NCI-H128 (cell line): ENCODE measurements at regions not wholly inside any gene's neighbourhood (a gene's known extent, or its start where the extent isn't known, plus 50 kb on each side); places are given as distances from the start of the nearest gene placed in this dataset.

Experiments used
- DNase-seq: peaks from one replicate; lab custom pipeline; 2025; ENCODE audit not compliant: unreplicated experiment; lab: John Stamatoyannopoulos, UW

GRCh38 chr15:70314688-70315087 is 217.0 kb upstream of the TLE3 start:
- DNase-seq = no peak

- DNase-seq = no peak
Measured at GRCh38 chr15:70314018-70314354, 216.3 kb upstream of the TLE3 start.

DNA sequence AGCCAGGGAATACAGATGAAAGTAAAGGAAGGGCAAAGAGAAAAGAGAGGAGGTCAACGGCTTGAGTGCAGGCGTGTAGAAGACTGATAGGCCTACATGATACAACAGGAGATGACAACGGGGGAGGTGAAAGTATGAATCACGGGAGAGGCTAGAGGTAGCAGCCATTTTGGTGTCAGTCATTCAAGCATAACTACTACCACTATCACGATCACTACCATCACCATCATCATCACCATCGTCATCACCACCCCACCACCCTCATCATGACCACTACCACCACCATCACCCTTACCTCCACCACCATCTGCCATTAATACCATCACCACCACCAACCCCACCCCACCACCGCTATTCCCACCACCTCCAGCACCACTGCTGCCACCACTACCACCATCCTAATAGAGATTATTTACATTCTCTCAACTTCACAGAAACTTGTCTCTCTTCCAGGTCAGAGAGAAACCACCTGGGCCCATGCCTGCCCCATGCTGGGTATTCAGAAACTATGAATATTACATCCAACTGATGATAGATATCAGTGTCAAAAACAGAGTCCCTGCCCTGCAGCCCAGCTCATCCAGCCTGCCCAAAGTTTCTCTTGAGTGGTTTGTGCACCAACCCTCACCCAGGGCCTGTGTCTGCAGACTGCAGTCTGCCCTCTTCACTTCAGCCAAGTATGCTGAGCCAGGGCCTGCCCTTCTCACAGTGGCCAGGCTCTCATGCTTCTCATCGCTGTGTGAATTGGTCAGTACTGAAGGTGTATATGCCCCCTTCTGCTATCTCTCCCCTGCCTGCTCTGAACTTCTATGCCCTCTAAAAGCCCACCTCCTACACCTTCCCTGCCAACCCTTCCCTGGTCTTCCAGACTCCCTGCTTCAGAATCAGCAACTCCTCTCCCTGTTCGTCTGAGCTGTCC is 215.6 kb upstream of the TLE3 start:
- no peak for DNase-seq

DNA sequence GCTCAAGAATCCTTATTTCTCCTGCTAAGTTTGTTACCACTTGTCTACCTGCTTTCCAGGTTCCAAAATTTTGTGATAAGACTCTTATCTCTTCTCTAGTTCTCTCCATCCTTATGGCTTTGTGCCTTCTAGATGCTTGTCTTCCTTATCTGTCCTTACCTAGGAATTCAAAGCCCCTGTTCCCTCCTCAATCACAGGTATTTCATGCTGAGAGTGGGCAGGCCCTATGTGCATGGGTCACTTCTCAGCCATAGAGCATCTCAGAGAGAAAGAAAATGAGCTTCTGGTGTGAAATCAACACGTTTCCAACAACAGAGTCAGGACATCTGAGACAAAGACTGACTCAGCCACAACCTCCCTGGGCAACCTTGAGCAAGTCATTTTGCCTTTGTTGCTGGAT is 214.1 kb upstream of the TLE3 start:
- DNase-seq = no peak

DNA sequence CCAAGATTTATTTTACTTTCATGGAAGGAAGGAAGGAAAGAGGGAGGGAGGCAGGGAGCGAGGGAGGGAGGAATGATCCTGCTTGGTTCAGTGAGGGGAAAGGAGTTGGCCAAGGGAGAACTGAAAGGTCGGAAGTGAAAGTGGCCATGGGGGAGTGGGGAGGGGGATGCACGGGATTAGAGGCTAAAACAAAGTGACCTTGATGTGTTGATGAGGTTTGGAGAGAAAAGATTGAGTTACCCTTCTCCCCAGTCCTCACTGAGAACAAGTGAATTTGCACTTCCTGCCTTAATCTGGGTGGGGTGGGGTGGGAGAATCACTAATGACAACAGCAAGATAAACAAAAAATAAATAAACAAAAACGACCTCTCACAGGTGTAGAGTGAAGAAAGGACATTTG is 212.0 kb upstream of the TLE3 start:
- DNase-seq = no peak

DNA sequence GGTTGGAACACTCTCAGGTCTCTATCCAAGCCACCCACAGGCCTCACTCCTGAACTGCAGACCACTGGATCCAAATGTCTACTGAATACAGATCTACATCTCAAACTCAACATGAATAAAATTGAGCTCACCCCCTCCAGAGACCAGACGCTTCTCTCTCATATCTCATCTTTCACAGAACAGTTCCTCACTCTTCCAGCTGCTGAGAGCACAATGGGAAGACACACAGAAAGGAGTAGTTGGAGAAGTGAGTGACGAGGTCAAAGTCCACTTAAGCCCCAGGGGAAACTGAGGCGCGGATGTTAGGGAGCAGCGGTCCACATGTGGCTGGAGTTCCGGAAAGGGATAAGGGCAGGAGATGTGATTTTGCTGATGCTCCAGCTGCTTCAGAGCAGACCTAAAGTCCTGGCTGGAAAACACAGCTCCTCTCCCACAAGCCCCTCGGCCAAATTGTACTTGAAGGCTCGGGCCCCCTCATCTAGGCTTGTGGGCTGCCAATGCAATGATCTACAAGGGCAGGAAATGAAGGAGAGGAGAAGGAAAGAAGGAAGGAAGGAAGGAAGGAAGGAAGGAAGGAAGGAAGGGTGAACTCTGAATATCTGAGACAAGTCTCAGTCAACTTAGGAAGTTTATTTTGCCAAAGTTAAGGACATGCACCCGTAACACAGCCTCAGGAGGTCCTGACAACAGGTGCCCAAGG is 211.2 kb upstream of the TLE3 start:
- DNase-seq = no peak

DNA sequence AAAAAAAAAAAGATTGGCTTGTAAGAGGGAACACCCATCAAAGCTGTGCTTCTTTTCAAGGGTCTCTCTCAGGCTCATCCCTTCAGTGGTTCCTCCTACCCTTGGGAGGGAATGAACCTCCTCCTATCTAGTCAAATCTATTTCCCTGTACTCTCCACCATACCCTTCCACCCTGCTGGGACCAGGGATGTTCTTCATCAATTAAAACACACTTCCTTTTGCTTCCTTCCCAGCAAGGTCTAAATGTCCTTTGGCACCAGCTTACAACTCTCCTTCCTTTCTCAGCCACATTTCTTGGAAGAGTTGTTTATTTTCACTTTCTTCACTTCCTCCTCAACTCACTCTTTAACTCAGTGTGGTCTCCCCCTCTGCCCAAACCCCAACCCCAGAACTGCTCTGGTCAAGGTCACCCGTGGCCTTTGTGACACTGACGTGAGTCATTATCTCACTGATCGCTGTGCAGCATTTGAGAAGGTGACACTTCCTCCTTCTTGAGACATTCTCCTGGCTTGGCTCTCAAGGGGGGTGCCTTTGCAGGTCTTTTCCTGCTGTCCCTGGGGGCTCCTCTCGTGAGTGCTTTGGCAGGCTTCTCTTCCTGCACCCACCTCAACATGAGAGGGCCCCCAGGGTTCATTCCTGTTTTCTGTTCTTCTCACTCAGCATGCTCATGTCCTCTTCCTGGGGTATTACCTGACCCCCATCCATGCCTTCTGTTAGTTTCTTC is 210.5 kb upstream of the TLE3 start:
- DNase-seq = no peak

DNA sequence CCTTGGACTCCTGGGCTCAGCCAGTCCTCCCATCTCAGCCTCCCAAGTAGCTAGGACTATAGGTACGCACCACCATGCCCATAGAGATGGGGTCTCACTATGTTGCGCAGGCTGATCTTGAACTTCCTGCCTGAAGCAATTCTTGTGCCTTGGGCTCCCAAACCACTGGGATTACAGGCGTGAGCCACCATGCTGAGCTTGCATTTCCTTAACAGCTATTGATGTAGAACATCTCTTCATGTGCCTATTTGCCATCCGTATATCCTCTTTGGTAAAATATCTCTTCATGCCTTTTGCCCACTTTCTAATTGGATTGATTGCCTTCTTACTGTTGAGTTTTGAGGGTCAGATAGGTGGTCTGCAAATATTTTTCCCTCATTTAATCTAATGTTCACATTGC is 208.9 kb upstream of the TLE3 start:
- DNase-seq = no peak

- no peak for DNase-seq
Measured at GRCh38 chr15:70306081-70306480, 208.4 kb upstream of the TLE3 start.

GRCh38 chr15:70303981-70304380 is 206.3 kb upstream of the TLE3 start:
- no peak for DNase-seq

- no peak for DNase-seq
Measured at GRCh38 chr15:70302360-70302759, 204.6 kb upstream of the TLE3 start.

- no peak for DNase-seq
Measured at GRCh38 chr15:70301396-70301795, 203.7 kb upstream of the TLE3 start.

- no peak for DNase-seq
Measured at GRCh38 chr15:70299931-70300869, 202.5 kb upstream of the TLE3 start.

- DNase-seq = no peak
Measured at GRCh38 chr15:70297465-70298058, 199.8 kb upstream of the TLE3 start.

DNA sequence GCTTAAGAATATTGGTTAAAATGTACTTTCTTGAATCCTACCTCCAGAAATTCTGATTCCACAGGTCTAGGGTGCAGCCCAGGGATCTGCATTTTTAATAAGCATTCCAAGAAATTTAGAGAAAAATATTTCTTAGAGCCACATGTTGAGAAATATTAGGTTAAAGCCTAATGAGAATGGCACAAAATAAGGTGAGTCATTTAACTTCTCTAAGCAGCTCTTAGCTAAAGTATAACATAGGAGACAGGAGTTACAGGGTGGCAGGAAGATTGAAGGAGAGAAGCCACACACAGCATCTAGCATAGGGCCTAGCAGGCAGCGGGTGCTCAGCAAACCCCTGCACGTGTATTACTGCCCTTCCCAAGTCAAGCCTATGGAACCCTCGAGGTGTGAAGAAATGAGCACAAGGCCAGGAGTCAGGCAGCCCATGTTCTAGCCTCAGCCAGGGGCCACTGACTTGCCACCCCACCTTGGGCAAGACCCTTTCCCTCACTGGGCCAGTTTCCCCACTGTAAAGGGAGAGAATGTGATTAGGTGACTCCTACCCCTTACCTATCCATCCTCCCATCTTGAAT is 197.1 kb upstream of the TLE3 start:
- no peak for DNase-seq

GRCh38 chr15:70293591-70294470 is 196.1 kb upstream of the TLE3 start:
- no peak for DNase-seq

- no peak for DNase-seq
Measured at GRCh38 chr15:70293138-70293537, 195.4 kb upstream of the TLE3 start.

DNA sequence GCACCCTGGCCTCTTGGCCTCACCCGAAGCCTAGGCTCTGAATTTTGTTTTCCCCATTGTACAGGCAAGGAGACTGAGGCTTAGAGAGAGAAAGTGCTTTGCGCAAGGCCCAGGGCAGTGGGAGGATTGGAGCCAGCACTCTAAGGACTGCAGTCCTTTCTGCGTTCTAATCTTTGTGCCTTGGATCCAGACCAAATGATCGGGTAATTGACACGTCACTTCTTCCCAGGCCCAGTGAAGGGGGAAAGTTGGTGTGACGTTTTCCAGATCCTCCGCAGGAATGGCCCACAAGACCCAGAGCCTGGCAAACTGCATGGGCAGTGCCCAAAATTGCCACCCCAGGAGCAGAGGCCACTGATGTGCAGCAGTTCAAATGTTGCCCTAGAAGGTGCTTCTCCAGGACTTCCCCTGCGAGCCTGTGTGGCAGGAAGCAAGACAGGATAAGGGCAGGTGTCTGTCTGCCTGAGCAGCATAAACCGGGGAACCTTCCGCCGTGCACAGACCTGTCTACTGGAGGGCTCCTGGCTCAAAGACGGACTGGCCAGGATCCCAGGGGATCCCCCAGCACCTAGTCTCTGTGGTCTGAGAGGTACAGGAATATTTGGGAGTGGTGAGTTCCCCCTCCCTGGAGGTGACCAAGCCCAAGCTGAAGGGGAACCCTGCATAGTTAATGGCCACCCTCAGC is 194.5 kb upstream of the TLE3 start:
- DNase-seq = no peak
